Adrenal gland (tissue), 5 donors: ENCODE measurements at regions not wholly inside any gene's neighbourhood (a gene's known extent, or its start where the extent isn't known, plus 50 kb on each side); places are given as distances from the start of the nearest gene placed in this dataset.

Experiments
- CTCF ChIP-seq, 6 experiments: fragments of 450-650 bp in 4 of 6; fragments of 200-600 bp in 2 of 6; sonication (generic) in 1 of 6; IDR thresholded peaks; 1 replicate in 5 of 6; 2 replicates in 1 of 6; pipeline versions ENCODE4 v1.5.1 to v1.8.0; 2016 to 2021; ENCODE audit warnings: antibody characterized with exemption in 6 of 6, mild to moderate bottlenecking in 2 of 6, moderate library complexity in 1 of 6
- POLR2A ChIP-seq, 2 donors: fragments of 450-650 bp; IDR thresholded peaks; one replicate each; pipeline ENCODE4 v1.6.1; 2017; ENCODE audit warnings: antibody characterized with exemption in 2 of 2, mild to moderate bottlenecking in 2 of 2, moderate library complexity in 1 of 2
- donor health status: DM: no; HTN: no; CAD: no.

GRCh38 chr16:25433388-25433787 lies 175.7 kb upstream of the ZKSCAN2 start:
- TF ChIP-seq CTCF (IDR thresholded peaks at IDR 0.05), result no peak
- no peak for TF ChIP-seq POLR2A (IDR thresholded peaks at IDR 0.05)
